ENCODE measurements at regions not wholly inside any gene's neighbourhood (a gene's known extent, or its start where the extent isn't known, plus 50 kb on each side); places are given as distances from the start of the nearest gene placed in this dataset.

DNA sequence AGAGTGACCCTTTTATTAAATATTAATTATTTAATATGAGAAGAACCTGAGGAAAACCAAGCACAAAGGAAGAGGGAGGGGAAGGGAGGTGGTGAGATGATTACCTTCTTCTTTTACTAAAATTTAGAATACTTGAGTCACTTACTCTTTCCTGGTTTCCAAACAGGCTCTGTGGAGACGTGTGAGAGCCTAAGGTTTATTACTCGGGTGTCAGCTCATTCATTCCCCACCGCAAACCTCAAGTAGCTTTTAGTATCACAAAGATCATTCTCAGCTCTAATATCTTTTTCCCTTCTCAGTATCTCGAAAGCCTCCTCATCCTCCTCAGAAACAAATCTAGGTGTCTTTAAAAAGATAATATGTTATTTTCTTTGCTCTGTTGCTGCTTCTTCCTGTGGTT lies 497.2 kb upstream of the JARID2 start:
- TF ChIP-seq, protein P1, sequence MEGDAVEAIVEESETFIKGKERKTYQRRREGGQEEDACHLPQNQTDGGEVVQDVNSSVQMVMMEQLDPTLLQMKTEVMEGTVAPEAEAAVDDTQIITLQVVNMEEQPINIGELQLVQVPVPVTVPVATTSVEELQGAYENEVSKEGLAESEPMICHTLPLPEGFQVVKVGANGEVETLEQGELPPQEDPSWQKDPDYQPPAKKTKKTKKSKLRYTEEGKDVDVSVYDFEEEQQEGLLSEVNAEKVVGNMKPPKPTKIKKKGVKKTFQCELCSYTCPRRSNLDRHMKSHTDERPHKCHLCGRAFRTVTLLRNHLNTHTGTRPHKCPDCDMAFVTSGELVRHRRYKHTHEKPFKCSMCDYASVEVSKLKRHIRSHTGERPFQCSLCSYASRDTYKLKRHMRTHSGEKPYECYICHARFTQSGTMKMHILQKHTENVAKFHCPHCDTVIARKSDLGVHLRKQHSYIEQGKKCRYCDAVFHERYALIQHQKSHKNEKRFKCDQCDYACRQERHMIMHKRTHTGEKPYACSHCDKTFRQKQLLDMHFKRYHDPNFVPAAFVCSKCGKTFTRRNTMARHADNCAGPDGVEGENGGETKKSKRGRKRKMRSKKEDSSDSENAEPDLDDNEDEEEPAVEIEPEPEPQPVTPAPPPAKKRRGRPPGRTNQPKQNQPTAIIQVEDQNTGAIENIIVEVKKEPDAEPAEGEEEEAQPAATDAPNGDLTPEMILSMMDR (IDR thresholded peaks at IDR 0.05; ENCODE audit: low read depth, low read length, poor library complexity, severe bottlenecking): no peak
- TF ChIP-seq EZH2phosphoT487 (IDR thresholded peaks at IDR 0.05; ENCODE audit: borderline replicate concordance, low read length): no peak
- H3K79me2 ChIP-seq (ENCODE audit: control insufficient read depth, low read length): no peaks in the 10 kb centered on the region
- H3K27ac ChIP-seq (ENCODE audit: low read depth, low read length): no peak overlapping the region
- H3K4me3 ChIP-seq (ENCODE audit: low read length): no peak overlapping the region
- H3K9me2 ChIP-seq (replicated peaks; ENCODE audit: control insufficient read depth, low read length): no peaks in the 10 kb centered on the region
- no peak overlapping the region for H3K4me2 ChIP-seq (ENCODE audit: low read length)
- peaks cover 17% of the 10 kb centered on the region for H3K27me3 ChIP-seq (ENCODE audit: control insufficient read depth, low read length)
- H3K4me1 ChIP-seq (ENCODE audit: control insufficient read depth, low read length): no peaks in the 10 kb centered on the region
- H3F3A ChIP-seq (ENCODE audit: control insufficient read depth, insufficient read depth): no peaks in the 10 kb centered on the region
- no peaks in the 10 kb centered on the region for H4K20me1 ChIP-seq (ENCODE audit: control insufficient read depth, insufficient read depth, low read depth, low read length)
- H3K9me3 ChIP-seq (ENCODE audit: control insufficient read depth, insufficient read depth, low read length): no peaks in the 10 kb centered on the region
- H3K36me3 ChIP-seq (ENCODE audit: control insufficient read depth, low read length): no peaks in the 10 kb centered on the region

DNA sequence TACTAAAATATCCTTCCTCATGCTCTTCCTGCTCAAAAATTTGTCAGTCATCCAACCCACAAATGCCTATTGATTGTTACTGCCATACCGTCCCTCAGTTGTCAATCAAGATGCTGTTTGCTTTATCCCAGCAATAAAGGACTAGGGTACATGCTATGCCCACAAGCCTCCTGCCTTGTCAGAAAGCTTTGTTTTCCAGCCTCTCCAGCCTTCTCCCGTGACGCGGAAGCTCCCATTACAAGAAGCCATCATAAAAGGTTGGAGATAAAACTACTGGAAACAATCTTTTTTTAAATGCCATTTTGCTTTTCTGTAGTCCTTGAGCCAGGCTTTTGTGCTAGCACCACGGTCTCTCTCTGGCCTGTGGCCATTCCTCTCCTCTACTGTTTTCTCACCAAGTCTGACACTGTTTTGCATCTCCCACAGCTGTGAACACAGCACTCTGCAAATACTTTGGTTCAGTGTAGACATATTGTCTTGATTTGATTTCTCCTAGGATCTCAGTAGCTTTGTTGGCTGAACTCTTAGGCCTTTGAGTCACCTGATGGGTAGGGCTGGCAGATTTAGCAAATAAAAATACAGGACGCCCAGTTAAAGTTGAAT lies 495.7 kb upstream of the JARID2 start:
- Histone ChIP-seq H3K27ac (ENCODE audit: low read depth, low read length) (no peak overlapping the region), H3K36me3 (ENCODE audit: control insufficient read depth, low read length) (no peaks in the 10 kb centered on the region), H3K27me3 (ENCODE audit: control insufficient read depth, low read length) (peaks cover 17% of the 10 kb centered on the region), H3K4me2 (ENCODE audit: low read length) (no peak overlapping the region), H3K9me2 (replicated peaks; ENCODE audit: control insufficient read depth, low read length) (no peaks in the 10 kb centered on the region), H3K9me3 (ENCODE audit: control insufficient read depth, insufficient read depth, low read length) (no peaks in the 10 kb centered on the region), H3K4me3 (ENCODE audit: low read length) (no peak overlapping the region), H3K4me1 (ENCODE audit: control insufficient read depth, low read length) (no peaks in the 10 kb centered on the region), H3F3A (ENCODE audit: control insufficient read depth, insufficient read depth) (no peaks in the 10 kb centered on the region), H3K79me2 (ENCODE audit: control insufficient read depth, low read length) (no peaks in the 10 kb centered on the region), H4K20me1 (ENCODE audit: control insufficient read depth, insufficient read depth, low read depth, low read length) (no peaks in the 10 kb centered on the region)
- TF ChIP-seq, protein P1 (IDR thresholded peaks at IDR 0.05; ENCODE audit: low read depth, low read length, poor library complexity, severe bottlenecking): no peak
- no peak for TF ChIP-seq EZH2phosphoT487 (IDR thresholded peaks at IDR 0.05; ENCODE audit: borderline replicate concordance, low read length)

DNA sequence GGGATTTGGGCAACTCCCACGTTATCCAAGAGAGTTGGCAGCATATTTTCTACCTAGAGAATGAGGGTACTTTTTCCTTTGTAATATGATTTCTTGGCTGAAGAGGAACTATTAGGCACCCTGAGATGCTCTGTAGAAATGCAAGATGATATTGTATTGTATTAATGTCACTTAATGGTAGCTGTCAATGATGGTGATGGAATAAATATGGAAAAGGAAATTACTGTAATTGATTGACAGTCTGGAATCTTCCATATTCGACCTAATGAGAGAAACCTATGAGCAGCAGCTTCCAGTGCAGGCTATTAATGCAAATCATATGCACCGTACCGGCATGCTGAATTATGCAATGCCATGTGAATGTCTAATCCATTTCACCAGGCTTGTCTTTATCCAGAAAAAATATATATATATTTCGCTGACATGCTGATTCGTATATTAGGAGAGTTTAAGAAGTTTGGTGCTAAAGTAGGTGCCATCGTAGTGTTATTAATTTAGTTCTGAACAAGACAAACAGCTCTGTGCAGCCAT lies 494.2 kb upstream of the JARID2 start:
- no peaks in the 10 kb centered on the region for H3F3A ChIP-seq (ENCODE audit: control insufficient read depth, insufficient read depth)
- H3K9me3 ChIP-seq (ENCODE audit: control insufficient read depth, insufficient read depth, low read length): no peaks in the 10 kb centered on the region
- H3K9me2 ChIP-seq (replicated peaks; ENCODE audit: control insufficient read depth, low read length): no peaks in the 10 kb centered on the region
- no peak overlapping the region for H3K4me3 ChIP-seq (ENCODE audit: low read length)
- no peak overlapping the region for H3K27ac ChIP-seq (ENCODE audit: low read depth, low read length)
- no peaks in the 10 kb centered on the region for H4K20me1 ChIP-seq (ENCODE audit: control insufficient read depth, insufficient read depth, low read depth, low read length)
- no peak overlapping the region for H3K4me2 ChIP-seq (ENCODE audit: low read length)
- no peaks in the 10 kb centered on the region for H3K79me2 ChIP-seq (ENCODE audit: control insufficient read depth, low read length)
- H3K4me1 ChIP-seq (ENCODE audit: control insufficient read depth, low read length): no peaks in the 10 kb centered on the region
- peaks cover 12% of the 10 kb centered on the region for H3K27me3 ChIP-seq (ENCODE audit: control insufficient read depth, low read length)
- no peaks in the 10 kb centered on the region for H3K36me3 ChIP-seq (ENCODE audit: control insufficient read depth, low read length)
- TF ChIP-seq, protein P1 (IDR thresholded peaks at IDR 0.05; ENCODE audit: low read depth, low read length, poor library complexity, severe bottlenecking): no peak
- TF ChIP-seq EZH2phosphoT487 (IDR thresholded peaks at IDR 0.05; ENCODE audit: borderline replicate concordance, low read length): no peak
